Right atrium auricular region (tissue), 2 donors: ENCODE measurements at regions not wholly inside any gene's neighbourhood (a gene's known extent, or its start where the extent isn't known, plus 50 kb on each side); places are given as distances from the start of the nearest gene placed in this dataset.

Source experiments
- DNase-seq: peaks from one replicate; pipeline ENCODE4 v3.0.0-alpha.2; 2019; ENCODE audit warnings: low spot score
- H3K27ac ChIP-seq, 2 donors: fragments of 200-600 bp; sonication (generic); 1 replicate in 1 of 2; 2 replicates in 1 of 2; pipeline ENCODE4 v1.5.1; 2016 to 2019
- H3K27me3 ChIP-seq, 2 donors: fragments of 200-600 bp; sonication (generic); one replicate each; pipeline versions ENCODE4 v1.5.1 to v1.6.0; 2017 to 2019
- H3K36me3 ChIP-seq: fragments of 200-600 bp; sonication (generic); one replicate; pipeline ENCODE4 v1.5.1; 2016
- H3K4me1 ChIP-seq, 2 donors: fragments of 200-600 bp; sonication (generic); one replicate each; pipeline versions ENCODE4 v1.5.1 to v1.6.0; 2017 to 2019
- H3K4me3 ChIP-seq, 2 donors: fragments of 200-600 bp; sonication (generic); 1 replicate in 1 of 2; 2 replicates in 1 of 2; pipeline ENCODE4 v1.5.1; 2017 to 2019; ENCODE audit warnings: mild to moderate bottlenecking in 1 of 2, moderate library complexity in 1 of 2
- H3K9me3 ChIP-seq, 2 donors: fragments of 200-600 bp; sonication (generic); one replicate each; pipeline ENCODE4 v1.5.1; 2019
- TF ChIP-seq, protein P1 (sequence below), 2 donors: fragments of 200-600 bp; sonication (generic); IDR thresholded peaks; one replicate each; pipeline ENCODE4 v1.5.1; 2019; ENCODE audit warnings: antibody characterized with exemption in 2 of 2

DNA sequence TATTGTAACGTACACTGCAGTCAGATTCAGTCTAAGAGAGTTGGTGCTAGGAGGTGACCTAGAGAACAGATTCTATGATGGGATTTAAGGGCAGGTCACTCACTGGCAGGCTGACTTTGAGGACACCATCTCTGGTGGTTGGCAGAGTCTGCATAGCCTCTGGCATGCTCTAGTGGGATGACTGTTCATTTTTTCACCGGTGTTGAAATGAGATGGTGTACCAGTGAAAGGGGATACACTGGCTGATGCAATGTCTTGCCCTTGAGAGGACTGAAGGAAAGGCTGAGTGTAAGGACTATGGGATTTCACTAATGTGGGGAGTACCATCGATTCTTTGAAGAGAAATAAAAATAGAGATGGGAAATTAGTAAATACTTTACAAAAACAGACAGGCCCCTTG, 186.9 kb upstream of the PIEZO2 start:
- no peak overlapping the region for H3K4me3 ChIP-seq
- H3K27ac ChIP-seq, result no peak overlapping the region
- no peak for DNase-seq
- H3K27me3 ChIP-seq, result no peaks in the 10 kb centered on the region
- H3K4me1 ChIP-seq, result no peaks in the 10 kb centered on the region
- TF ChIP-seq, protein P1, sequence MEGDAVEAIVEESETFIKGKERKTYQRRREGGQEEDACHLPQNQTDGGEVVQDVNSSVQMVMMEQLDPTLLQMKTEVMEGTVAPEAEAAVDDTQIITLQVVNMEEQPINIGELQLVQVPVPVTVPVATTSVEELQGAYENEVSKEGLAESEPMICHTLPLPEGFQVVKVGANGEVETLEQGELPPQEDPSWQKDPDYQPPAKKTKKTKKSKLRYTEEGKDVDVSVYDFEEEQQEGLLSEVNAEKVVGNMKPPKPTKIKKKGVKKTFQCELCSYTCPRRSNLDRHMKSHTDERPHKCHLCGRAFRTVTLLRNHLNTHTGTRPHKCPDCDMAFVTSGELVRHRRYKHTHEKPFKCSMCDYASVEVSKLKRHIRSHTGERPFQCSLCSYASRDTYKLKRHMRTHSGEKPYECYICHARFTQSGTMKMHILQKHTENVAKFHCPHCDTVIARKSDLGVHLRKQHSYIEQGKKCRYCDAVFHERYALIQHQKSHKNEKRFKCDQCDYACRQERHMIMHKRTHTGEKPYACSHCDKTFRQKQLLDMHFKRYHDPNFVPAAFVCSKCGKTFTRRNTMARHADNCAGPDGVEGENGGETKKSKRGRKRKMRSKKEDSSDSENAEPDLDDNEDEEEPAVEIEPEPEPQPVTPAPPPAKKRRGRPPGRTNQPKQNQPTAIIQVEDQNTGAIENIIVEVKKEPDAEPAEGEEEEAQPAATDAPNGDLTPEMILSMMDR (IDR thresholded peaks at IDR 0.05), result no peak
- no peaks in the 10 kb centered on the region for H3K36me3 ChIP-seq
- no peaks in the 10 kb centered on the region for H3K9me3 ChIP-seq

DNA sequence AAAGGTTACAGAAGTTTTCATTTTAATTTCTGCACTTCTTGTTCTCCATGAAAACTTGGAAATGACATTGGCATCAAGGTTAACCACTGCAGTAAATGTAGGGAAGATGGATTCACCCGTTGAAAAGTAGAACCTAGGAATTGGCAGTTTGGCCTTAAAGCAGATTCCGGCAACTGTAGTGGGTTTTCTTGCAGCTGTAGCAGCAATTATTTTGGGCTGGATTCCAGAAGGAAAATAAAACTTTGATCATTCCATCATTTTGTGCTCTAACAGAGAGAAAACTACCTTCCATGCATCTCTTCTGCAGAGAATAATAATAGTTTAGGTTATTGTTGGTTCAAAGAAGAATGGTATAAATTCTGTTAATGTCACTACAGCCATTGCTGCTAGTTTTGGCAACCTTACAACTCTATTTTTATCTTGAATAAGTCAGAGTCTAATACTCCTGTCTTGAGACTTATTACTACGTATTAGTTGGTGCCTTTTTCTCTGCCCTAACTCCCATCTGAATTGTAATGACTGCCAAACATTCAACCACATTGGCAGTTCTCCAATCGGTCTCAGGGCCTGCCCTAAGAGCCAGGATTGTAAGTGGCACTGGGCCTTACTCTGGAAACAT, 178.1 kb upstream of the PIEZO2 start:
- Histone ChIP-seq H3K9me3 (no peaks in the 10 kb centered on the region), H3K27ac (no peak overlapping the region), H3K4me1 (peaks cover 0 to 7% of the 10 kb centered on the region in 2 donors), H3K36me3 (no peaks in the 10 kb centered on the region), H3K4me3 (no peak overlapping the region), H3K27me3 (no peaks in the 10 kb centered on the region)
- DNase-seq, result no peak
- TF ChIP-seq, protein P1 (IDR thresholded peaks at IDR 0.05), result no peak

DNA sequence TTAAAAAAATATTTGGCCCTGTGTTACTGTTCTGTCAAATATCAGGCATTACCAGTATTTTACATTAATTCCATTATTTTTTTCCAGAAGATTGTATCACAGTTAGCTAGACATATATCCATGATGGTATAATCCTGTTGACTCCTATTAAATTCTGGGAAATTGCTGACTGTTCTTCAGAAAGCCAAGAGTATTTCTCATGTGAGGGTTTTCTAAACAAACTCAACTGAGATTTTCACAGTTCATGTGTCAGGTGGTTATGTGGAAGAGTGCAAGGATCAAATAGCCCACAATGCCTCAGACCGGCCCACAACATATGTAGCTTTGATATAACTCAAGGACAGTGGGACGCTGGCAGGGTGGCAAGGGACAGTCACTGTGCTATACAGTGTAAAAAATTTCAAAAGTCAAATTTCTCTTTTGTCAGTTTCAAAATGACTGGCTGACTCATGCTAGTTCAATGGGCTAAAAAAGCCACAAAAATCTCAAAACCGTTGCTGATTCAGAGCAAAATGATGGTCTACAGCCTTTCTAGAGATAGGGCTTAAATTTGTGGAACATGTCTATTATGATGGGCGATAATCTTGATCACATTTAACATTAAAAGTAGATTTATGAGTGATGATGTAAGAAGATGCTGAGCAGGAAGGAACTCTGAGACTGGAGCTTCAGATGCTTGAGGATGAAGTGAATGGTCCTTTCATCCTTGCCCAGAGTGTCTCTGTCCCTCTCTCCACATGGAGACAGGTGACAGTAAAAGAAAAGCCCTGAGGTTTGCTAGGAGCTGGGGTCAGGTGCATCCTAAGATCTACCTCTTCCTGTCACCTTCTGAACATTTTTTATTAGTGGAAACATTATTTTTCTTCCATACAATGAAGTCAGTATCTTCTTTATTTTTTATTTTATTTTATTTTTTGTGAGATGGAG, 175.8 kb upstream of the PIEZO2 start:
- H3K9me3 ChIP-seq, result no peaks in the 10 kb centered on the region
- no peak overlapping the region for H3K27ac ChIP-seq
- TF ChIP-seq, protein P1 (IDR thresholded peaks at IDR 0.05), result no peak
- H3K4me1 ChIP-seq, result peaks cover 0 to 7% of the 10 kb centered on the region in 2 donors
- no peak for DNase-seq
- H3K36me3 ChIP-seq, result no peaks in the 10 kb centered on the region
- H3K4me3 ChIP-seq, result no peak overlapping the region
- H3K27me3 ChIP-seq, result no peaks in the 10 kb centered on the region

DNA sequence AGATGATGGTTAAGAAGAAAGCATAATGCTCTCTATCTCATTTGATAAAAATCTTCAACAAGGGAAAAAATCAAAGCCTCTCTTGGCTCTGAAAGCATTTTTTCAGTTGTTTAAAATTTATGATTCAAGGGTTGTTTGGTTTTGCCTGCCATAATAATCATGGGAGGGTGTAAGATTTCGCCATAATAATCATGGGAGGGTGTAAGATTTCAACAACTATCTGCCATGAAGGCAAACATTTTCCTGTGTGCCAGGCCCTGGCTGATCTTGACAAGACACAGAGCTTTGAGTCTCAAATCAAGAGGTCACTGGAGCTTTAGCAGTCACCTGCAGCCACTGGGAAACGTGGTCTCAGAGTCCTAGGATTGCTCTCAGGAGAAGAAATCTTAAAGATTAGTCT, 175.1 kb upstream of the PIEZO2 start:
- Histone ChIP-seq H3K4me3 (no peak overlapping the region), H3K36me3 (no peaks in the 10 kb centered on the region), H3K27ac (no peak overlapping the region), H3K4me1 (peaks cover 0 to 7% of the 10 kb centered on the region in 2 donors), H3K27me3 (no peaks in the 10 kb centered on the region), H3K9me3 (no peaks in the 10 kb centered on the region)
- no peak for DNase-seq
- TF ChIP-seq, protein P1 (IDR thresholded peaks at IDR 0.05), result no peak

DNA sequence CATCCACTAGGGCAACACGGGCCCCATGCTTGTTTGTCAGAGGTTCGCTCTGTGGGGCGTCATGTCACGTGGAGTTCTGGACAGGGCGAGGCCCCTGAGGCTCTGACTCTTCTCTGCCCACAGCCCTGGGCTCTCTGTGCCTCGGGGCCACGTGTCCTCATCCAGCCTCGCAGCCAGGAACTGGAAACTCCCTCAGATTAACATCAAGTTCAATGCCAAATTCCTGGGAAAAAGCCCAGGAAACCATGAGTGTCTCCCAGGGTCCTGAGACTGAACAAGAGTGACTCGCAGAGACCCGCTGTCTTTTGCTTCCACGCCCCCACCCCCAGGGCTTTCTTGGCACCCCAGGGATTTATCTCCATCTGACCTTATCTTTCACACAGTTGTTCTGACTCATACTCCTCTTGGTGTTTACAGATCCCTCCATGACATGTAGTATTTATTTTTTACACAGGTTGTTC, 174.0 kb upstream of the PIEZO2 start:
- Histone ChIP-seq H3K4me3 (no peak overlapping the region), H3K36me3 (no peaks in the 10 kb centered on the region), H3K27ac (no peak overlapping the region)

More for the DNA sequence above, 174.0 kb upstream of the PIEZO2 start:
- DNase-seq, result no peak
- Histone ChIP-seq H3K4me1 (peaks cover 0 to 7% of the 10 kb centered on the region in 2 donors), H3K27me3 (no peaks in the 10 kb centered on the region), H3K9me3 (no peaks in the 10 kb centered on the region)
- TF ChIP-seq, protein P1 (IDR thresholded peaks at IDR 0.05), result no peak
